Fibroblast of pulmonary artery (primary cell): ENCODE measurements at regions not wholly inside any gene's neighbourhood (a gene's known extent, or its start where the extent isn't known, plus 50 kb on each side); places are given as distances from the start of the nearest gene placed in this dataset.

Experiments used
- DNase-seq: peaks from one replicate; pipeline ENCODE4 v3.0.0-alpha.2; 2010; ENCODE audit warnings: low read depth
- H3K4me3 ChIP-seq: replicated peaks from 2 replicates; pipeline ENCODE4 v1.5.1; 2011; ENCODE audit warnings: low read depth, mild to moderate bottlenecking, control low read depth, low read length, moderate library complexity
- CTCF ChIP-seq: IDR thresholded peaks from 2 replicates; pipeline ENCODE4 v1.5.1; 2011; ENCODE audit warnings: mild to moderate bottlenecking, control low read depth, low read length, inconsistent platforms; ENCODE audit errors: missing control alignments

GRCh38 chr9:111161015-111161415 lies 122.7 kb upstream of the LPAR1 start:
- H3K4me3 ChIP-seq = no peak overlapping the region
- peak; percentile 55 for DNase-seq
- TF ChIP-seq CTCF = no peak

- no peak for TF ChIP-seq CTCF
These were observed 120.7 kb upstream of the LPAR1 start for GRCh38 chr9:111158999-111159398.

GRCh38 chr9:111158363-111158762 lies 120.1 kb upstream of the LPAR1 start:
- no peak for TF ChIP-seq CTCF
- DNase-seq = no peak
- H3K4me3 ChIP-seq = no peak overlapping the region

More at GRCh38 chr9:111158999-111159398, 120.7 kb upstream of the LPAR1 start:
- no peak overlapping the region for H3K4me3 ChIP-seq
- no peak for DNase-seq

DNA sequence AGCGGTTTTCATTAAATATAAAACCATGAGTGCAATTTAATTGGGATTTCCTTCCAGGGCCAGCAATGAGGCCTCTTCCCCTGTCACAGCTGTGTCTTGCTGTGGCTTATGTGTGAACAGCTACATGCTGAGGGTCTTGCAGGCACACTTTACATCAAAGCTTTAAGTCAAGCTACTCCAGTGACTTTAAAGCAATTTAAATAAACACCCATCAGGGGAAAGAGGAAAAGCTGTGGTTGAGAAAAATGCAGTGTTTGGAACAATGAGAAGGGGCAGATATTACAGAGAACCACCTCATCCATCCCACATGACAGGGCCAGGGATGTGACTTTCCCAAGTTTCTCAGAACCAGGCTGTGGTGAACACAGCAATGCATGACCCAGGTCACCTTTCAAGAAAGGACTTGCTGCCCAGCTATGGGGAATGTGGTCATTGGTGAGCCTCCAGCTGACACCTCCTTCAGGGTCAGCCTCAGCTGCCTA lies 115.9 kb upstream of the LPAR1 start:
- no peak for DNase-seq
- H3K4me3 ChIP-seq = no peak overlapping the region
- no peak for TF ChIP-seq CTCF

DNA sequence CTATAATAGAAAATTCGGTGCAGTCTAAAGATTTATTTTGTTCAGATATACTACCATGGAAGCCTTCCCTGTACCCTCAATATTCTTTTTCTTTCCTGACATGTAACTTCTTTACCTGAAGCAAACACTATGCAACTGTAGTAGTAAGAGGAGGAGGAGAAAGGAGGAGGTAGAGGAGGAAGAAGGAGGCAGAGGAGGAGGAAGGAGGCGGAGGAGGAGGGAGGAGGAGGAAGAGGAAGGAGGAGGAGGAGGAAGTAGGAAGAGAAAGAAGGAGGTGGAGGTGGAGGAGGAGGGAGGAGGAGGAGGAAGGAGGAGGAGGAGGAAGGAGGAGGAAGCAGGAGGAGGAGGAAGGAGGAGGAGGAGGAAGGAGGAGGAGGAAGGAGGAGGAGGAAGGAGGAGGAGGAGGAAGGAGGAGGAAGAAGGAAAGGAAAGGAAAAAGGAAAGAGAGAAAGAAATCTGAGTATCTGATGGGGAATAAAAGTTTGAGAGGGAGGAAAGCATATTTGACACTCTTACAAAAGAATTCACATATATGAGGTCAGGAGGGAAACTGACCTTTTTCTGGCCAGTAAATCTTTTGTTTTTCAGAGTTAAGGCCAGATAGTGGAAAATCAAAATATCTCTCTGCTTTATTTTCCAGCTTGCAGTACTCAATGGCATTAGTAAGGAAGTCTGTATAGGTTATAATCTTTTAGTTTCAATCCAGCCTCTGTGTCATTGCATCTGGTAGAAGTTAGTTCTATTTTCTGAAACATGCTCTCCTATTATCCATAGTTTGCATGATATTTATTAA lies 114.5 kb upstream of the LPAR1 start:
- TF ChIP-seq CTCF = no peak
- DNase-seq = no peak
- no peak overlapping the region for H3K4me3 ChIP-seq

DNA sequence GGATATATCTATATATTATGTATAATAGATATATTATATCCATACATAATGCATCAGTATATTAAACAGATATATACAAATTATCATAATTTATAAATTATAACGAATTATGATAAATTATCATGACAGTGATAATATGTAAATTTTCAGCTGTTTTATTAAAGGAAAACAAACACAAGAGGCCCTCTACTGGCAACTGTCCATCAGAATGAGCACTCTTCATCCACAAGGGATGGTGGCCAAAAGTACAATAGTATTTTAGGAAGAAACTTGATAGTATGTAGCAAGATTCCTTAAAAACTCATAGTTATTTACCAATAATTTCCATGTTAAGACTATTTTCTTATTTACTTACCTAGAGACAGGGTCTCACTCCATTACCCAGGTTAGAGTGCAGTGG lies 113.3 kb upstream of the LPAR1 start:
- TF ChIP-seq CTCF = no peak
- DNase-seq = peak; percentile 5
- no peak overlapping the region for H3K4me3 ChIP-seq

DNA sequence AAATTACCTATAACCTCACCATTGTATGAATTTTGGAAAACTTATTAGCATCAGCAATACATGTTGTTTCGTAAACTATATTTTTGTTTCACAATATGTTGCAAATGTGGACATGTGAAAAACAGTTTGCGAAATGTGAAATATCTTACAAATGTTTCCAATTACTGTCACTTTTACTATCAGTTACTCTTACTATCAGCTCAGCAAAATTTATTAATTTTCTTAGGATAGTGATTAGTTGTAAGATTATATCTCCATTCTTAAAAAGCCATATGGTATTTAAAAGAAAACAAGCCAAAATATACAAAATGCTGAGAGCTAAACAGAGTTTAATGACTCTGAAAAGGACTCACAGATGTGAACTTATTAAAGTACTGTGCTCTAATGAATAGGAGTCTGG lies 111.9 kb upstream of the LPAR1 start:
- H3K4me3 ChIP-seq = no peak overlapping the region
- TF ChIP-seq CTCF = no peak
- DNase-seq = no peak
